GM18520 (cell line): ENCODE measurements at regions not wholly inside any gene's neighbourhood (a gene's known extent, or its start where the extent isn't known, plus 50 kb on each side); places are given as distances from the start of the nearest gene placed in this dataset.

Experiments
- ATAC-seq: cut with Tn5 transposase; IDR thresholded peaks from one replicate; pipeline ENCODE4 v1.9.1; 2021; ENCODE audit not compliant: unreplicated experiment

GRCh38 chr12:126061777-126062176 is 996.5 kb downstream of the AACS start:
- ATAC-seq: no peak

GRCh38 chr12:126064028-126064427 is 998.8 kb downstream of the AACS start:
- ATAC-seq: no peak

- ATAC-seq: no peak
These were observed 1002.5 kb downstream of the AACS start for GRCh38 chr12:126067626-126068329.

GRCh38 chr12:126069549-126070165 is 1004.4 kb downstream of the AACS start:
- no peak for ATAC-seq

GRCh38 chr12:126076515-126076914 is 1011.3 kb downstream of the AACS start:
- ATAC-seq: no peak

- ATAC-seq: no peak
These were observed 1018.7 kb downstream of the AACS start for GRCh38 chr12:126083926-126084325.

- ATAC-seq: no peak
These were observed 1019.2 kb downstream of the AACS start for GRCh38 chr12:126084480-126084879.

GRCh38 chr12:126086242-126086641 is 1021.0 kb downstream of the AACS start:
- ATAC-seq: no peak

- ATAC-seq: no peak
These were observed 1022.5 kb downstream of the AACS start for GRCh38 chr12:126087692-126088091.

- ATAC-seq: no peak
These were observed 1028.7 kb downstream of the AACS start for GRCh38 chr12:126093908-126094307.

- no peak for ATAC-seq
These were observed 1030.7 kb downstream of the AACS start for GRCh38 chr12:126095748-126096510.

GRCh38 chr12:126106706-126107105 is 1041.5 kb downstream of the AACS start:
- ATAC-seq: no peak

- no peak for ATAC-seq
These were observed 1042.4 kb downstream of the AACS start for GRCh38 chr12:126107659-126108058.

GRCh38 chr12:126108247-126108646 is 1043.0 kb downstream of the AACS start:
- no peak for ATAC-seq

- ATAC-seq: no peak
These were observed 1046.9 kb downstream of the AACS start for GRCh38 chr12:126112141-126112540.

- ATAC-seq: no peak
These were observed 1047.6 kb downstream of the AACS start for GRCh38 chr12:126112849-126113248.

GRCh38 chr12:126114441-126114840 is 1049.2 kb downstream of the AACS start:
- no peak for ATAC-seq

- ATAC-seq: no peak
These were observed 1052.3 kb downstream of the AACS start for GRCh38 chr12:126117502-126117901.

GRCh38 chr12:126139355-126139754 is 1074.1 kb downstream of the AACS start:
- ATAC-seq: no peak

- ATAC-seq: no peak
These were observed 1079.4 kb downstream of the AACS start for GRCh38 chr12:126144603-126145002.

GRCh38 chr12:126147321-126147720 is 1082.1 kb downstream of the AACS start:
- no peak for ATAC-seq
